COLO668 (cell line): ENCODE measurements at regions not wholly inside any gene's neighbourhood (a gene's known extent, or its start where the extent isn't known, plus 50 kb on each side); places are given as distances from the start of the nearest gene placed in this dataset.
"Not testable (repeated sequence)": the region's sequence is repeated elsewhere in the genome, so short reads cannot be mapped to it uniquely, and the experiment has no call there.

ENCODE experiments used
- DNase-seq: peaks from one replicate; lab custom pipeline; 2025; ENCODE audit not compliant: unreplicated experiment; lab: John Stamatoyannopoulos, UW

DNA sequence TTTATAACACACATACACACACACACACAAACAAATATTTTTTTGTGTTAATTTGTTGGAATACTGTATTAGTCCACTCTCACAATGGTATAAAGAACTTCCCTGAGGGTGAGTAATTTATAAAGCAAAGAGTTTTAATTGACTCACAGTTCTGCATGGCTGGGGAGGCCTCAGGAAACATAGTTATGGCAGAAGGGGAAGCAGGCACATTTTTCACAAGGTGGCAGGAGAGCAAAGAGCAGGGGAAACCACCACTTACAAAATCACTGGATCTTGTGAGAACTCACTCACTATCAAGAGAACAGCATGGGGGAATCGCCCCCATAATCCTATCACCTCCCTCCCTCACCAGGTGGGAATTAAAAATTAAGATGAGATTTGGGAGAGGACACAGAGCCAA is 205.4 kb upstream of the PTPRD start:
- DNase-seq, result no peak

DNA sequence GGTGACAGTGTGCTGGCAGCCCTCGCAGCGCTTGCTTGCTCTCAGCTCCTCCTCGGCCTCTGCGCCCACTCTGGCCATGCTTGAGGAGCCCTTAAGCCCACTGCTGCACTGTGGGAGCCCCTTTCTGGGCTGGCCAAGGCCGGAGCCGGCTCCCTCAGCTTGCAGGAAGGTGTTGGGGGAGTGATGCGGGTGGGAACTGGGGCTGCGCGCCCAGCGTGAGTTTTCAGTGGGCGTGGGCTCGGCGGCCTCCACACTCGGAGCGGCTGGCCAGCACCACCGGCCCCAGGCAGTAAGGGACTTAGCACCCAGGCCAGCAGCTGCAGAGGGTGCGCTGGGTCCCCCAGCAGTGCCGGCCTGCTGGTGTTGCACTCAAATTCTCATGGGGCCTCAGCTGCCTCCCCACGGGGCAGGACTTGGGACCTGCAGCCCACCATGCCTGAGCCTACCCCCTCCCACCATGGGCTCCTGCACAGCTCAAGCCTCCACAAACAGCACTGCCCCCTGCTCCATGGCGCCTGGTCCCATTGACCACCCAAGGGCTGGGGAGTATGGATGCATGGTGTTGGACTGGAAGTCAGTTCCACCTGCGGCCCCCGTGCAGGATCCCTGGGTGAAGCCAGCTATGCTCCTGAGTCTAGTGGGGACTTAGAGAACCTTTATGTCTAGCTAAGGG is 223.1 kb upstream of the PTPRD start:
- DNase-seq, result no peak

DNA sequence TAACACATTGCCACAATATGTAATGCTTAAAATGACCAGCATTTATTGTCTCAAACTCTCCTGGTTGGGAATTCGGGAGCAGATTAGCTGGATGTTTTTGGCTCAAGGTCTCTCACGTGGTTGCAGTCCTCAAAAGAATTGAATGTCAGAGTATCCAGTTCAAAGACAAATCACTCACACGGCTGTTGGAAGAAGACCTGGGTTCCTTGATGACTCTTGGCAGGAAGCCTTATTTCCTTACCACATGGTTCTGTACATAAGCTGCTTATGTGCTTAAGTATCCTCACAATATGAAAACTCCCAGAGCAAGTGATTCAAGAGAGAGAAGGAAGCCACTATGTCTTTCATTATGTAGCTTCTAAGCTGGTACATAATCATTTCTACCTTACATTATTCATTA is 230.3 kb upstream of the PTPRD start:
- DNase-seq, result no peak

DNA sequence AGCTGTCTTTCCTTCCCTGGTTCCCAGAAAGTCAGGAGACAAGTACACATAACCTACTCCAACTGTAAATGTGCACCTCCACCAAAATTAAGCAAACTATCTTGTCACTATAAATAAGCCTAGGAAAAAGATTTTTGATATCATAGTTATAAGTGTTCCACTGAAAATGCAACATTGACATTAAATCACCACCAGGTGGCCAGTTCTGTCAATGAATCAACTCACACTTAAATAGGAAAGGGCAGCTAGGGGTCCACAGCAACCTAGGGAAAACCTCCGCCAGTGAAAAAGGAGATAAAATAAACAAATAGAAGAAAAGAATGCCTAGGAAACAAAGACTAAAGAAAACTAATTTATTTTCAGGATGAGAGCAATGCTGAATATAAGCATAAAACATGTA is 243.0 kb upstream of the PTPRD start:
- no peak for DNase-seq

DNA sequence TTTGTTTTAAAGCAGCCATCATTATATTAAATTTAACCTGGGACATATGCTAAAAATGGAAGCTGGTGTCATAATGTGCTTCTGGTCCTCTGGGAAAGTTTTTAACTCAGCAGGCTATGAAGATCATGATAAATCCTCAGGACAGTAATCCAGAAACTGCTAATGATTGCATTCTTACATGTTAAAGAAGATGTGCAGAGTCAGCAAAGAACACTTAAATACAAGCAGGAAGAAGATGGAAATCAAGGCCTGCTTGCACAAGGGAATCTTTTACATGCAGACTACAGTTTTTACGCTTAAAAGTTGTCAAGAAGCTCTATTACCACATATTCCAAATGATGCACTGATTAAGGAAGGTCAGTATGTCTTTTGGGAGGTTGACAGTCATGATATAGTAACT is 246.0 kb upstream of the PTPRD start:
- no peak for DNase-seq

DNA sequence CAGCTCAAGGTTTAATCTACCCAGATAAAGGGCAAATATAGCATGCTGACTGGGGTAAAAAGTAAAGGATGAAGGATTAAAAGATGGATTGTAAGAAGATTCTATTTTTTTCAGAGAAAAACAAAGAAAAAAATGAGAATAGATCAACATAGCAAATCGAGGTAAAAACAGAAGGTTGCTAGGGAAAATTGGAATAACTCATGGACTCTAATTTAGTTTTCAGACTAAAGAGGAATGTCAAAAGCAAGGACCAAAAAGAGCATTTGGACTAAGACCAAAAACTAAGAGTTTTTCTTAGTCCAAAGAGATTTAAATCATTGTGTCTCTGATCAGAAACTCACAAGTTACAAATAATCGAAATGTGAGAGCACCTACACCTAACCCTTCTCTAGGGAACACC is 250.7 kb upstream of the PTPRD start:
- no peak for DNase-seq

DNA sequence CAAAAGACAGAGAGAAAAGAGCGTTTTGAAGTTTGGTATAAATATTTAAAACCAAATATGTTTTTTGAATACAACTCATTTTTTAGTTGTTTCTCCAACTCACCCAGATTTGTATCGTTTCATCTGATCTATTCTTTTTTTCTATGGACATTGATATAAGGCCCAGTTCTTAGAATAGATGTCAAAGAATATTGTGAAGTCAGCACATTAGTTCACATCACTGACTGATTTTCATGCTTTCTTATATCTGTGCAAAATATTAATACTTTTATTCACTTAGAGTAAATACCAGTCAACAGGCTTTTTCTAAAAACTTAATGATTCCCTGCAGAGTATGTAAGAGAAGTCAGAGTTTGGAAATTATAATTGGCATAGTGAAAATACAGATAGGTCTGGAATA is 254.4 kb upstream of the PTPRD start:
- DNase-seq, result no peak

DNA sequence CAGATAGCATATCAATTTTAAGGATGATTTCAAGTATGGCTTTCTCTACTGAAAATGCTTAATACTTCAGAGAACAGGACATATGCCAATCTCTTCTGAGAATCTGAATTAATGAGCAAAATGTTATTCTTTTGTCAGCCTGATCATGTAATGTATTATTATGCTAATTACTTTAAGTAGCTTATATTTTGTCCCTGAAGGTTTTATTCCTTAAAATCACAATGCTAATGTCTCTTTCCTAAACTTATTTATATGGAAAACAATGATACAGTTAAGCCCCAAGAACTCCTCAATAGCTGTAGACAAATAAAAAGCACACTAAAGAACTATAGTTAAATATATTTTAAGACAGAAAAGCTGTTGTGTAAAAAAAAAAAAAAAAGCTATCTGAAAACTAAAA is 256.9 kb upstream of the PTPRD start:
- no peak for DNase-seq

DNA sequence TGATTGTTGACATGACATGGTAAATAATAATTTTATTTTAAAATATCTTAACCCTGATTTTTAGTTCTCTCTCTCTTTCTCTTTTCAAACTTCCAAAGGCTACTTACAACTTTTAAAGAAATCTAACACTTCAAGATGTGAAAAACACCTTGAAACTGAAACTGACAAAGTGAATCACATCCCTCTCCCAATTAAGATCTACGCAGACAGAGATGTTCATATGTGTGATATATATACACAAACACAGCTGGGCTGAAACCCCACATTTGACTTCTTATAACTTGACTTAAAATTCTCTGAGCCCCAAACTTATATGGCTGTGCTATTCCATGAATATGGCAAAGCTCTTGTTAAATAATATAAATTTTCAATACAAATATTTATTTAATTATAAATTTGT is 261.2 kb upstream of the PTPRD start:
- no peak for DNase-seq

DNA sequence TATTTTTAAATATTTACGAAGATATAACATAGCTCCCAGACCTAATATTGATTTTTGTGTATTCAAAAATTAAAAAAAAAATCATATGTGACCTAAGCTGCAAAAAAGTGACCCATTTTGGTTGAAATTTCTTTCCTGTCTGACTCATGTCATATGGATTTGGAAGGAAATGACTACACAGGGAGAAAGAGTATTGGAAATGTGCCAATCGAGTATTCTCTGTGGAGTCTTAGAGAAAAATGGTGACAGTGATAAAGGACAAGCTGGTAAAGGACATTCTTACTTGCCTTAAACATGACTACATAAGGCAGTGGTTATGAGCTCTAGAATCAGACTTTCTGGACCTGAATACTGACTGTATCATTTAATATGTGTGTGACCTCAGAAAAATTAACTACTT is 262.9 kb upstream of the PTPRD start:
- DNase-seq, result no peak

DNA sequence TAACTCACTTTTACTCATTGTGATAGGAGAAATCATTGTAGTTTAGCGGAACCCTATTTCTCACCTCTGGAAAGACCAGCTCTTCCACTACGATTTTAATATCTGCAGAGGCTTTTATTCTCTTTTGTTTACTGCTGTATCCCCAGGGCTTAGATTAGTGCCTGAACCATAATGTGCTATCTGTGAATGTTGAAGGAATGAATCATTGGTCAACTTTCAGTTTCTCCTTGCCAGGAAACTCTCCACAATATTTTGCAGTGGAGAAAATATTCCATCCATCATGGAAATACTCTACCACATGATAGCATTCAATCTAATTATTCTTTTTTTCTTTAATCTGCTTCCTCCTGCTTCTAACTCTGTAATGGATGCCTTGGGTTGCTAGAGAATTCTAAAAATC is 263.5 kb upstream of the PTPRD start:
- no peak for DNase-seq

DNA sequence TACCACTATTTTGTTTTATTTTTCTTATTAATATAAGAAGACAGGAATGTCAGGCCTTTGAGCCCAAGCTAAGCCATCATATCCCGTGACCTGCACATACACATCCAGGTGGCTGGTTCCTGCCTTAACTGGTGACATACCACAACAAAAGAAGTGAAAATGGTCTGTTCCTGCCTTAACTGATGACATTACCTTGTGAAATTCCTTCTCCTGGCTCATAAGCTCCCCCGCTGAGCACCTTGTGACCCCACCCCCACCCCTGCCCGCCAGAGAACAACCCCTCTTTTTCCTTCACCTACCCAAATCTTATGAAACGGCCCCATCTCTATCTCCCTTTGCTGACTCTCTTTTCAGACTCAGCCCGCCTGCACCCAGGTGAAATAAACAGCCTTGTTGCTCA is 277.5 kb upstream of the PTPRD start:
- not testable (repeated sequence) for DNase-seq

DNA sequence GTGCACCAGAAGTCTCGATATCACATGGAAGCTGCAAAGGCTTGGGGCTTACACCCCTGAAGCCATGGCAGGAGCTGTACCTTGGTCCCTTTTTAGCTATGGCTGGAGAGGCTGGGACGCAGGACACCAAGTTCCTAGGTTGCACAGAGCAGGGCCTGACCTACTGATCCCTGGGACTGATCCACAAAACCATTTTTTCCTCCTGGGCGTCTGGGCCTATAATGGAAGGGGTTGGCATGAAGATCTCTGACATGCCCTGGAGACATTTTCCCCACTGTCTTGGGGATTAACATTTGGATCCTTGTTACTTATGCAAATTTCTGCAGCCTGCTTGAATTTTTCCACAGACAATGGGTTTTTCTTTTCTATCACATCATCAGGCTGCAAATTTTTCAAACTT is 286.7 kb upstream of the PTPRD start:
- DNase-seq, result no peak

DNA sequence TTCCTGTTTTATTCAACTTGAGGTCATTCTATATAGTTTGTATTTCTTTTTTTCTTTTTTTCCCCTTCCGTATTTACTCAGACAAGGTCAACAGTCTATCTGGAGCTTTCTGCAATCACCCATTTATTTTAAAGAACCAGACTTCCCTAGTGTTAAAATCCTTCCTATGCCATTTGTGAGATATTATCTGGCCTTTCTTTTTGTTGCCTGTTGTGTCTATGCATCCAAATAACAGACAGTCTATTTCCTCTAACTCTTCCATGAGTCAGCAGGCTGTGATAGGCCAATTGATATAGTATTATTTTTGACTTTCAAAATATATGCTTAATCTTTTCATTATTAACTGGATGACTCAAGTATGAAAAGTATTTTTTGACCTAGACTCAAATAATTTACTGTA is 291.2 kb upstream of the PTPRD start:
- DNase-seq, result no peak

DNA sequence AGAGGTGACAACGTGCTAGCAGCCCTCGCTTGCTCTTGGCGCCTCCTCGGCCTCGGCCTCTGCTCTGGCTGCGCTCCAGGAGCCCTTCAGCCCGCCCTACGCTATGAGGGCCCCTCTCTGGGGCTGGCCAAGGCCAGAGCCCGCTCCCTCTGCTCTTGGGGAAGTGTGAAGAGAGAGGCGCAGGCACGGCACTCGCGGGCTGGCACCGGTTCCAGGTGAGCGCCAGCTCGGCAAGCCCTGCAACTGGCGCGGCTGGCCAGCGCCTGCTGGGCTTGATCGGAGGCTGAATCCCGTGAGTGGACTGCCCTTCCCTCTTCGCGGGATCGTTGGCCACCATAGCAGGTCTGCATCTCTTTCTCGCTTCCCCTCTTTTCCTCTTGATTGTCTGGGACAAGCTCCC is 298.0 kb upstream of the PTPRD start:
- DNase-seq, result no peak

DNA sequence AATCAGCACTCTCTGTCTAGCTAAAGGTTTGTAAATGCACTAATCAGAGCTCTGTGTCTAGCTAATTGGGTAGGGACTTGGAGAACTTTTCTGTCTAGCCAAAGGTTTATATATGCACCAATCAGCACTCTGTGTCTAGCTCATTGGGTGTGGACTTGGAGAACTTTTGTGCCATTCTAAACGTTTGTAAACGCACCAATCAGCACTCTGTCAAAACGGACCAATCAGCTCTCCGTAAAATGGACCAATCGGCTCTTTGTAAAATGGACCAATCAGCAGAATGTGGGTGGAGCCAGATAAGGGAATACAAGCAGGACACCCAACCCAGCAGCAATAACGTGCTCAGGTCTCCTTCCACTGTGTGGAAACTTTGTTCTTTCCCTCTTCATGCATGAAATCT is 298.6 kb upstream of the PTPRD start:
- no peak for DNase-seq

DNA sequence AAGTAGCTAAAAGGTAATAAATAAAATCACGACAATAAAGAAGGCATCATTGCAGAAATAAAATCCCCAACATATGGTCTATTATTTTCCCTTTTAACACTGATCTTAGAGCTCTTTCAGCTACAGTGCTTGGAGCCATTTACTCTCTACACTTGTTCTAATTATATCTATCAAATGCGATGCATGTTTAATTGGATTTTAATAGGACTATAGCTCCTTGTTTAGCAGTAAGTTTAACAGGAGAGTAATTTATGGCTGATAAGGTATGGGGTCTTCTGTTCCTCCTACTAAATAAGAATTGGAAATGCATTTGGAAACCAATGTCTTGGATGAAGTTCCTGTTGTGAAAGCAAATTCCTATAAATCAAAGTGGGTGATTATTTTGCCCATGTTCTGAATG is 304.2 kb upstream of the PTPRD start:
- no peak for DNase-seq

DNA sequence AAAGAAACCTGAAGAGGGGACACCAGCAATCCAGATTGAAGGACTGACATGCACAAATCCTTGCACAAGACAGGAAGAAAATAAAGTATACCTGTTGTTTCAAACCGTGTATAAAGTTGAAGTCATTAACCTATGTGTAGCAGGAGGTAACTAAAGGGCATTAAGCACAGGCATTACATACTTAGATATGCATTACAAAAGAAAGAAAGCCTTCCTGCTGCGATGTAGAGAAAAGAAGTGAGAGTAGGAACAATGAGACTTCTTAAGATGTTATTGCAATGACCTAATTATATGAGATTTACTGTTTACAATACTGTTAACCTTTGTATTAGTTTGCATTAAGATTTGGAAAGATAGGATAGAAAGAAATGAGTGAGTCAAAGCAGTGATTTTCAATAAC is 308.9 kb upstream of the PTPRD start:
- no peak for DNase-seq

DNA sequence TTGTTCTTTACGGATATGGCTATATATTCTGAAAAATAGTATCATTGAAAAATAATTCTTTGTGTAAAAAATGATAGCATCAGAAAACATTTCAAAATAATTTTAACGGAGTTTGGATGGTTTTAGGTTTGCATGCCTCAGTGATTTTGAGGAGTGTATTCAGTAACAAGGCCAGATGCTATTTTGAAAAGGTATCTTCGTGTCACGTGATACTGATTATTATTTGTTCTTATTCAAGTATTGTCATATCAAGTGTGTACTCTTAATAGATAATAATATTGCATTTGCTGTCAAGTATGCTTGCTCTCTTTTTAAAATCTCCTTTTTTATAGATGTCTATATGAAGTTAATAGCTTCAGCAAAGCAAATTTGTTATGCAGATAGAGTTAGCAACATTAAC is 313.1 kb upstream of the PTPRD start:
- DNase-seq, result no peak

DNA sequence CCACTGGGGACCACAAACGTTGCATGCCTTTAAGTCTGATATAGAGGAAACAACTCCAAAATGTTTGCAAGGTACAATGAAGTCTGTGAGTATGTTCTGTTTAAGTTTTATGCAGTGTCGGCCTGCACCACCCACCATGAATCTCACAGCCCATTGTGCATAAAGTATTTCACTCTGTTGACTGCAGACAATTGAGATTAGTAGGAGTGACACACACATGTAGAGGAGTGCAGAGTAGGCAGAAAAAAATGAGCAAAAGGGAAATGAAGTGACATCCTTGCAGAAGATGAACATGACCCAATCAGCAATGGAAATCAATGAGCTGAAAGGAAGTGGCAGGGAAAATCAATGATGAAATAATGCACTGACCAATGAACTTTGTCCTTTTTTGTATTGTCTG is 315.6 kb upstream of the PTPRD start:
- no peak for DNase-seq

DNA sequence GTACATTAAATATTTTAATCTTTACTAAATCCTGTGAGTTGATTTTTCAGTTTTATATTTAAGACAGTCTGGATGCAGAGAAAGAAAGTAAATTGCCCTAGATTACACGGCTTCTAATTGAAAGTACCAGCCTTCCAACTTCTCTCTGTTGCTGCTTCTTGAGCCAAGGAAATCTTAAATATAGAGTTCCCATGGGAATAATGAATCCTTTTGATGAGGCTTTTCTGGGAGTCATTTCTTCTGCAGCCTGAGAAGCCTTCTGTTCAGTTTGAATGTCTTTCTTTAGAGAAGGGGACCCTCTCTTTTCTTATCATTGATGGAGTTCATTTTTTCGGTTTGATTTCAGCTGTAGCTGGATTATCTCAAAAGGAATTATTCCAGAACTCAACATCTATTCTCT is 317.3 kb upstream of the PTPRD start:
- DNase-seq, result no peak

DNA sequence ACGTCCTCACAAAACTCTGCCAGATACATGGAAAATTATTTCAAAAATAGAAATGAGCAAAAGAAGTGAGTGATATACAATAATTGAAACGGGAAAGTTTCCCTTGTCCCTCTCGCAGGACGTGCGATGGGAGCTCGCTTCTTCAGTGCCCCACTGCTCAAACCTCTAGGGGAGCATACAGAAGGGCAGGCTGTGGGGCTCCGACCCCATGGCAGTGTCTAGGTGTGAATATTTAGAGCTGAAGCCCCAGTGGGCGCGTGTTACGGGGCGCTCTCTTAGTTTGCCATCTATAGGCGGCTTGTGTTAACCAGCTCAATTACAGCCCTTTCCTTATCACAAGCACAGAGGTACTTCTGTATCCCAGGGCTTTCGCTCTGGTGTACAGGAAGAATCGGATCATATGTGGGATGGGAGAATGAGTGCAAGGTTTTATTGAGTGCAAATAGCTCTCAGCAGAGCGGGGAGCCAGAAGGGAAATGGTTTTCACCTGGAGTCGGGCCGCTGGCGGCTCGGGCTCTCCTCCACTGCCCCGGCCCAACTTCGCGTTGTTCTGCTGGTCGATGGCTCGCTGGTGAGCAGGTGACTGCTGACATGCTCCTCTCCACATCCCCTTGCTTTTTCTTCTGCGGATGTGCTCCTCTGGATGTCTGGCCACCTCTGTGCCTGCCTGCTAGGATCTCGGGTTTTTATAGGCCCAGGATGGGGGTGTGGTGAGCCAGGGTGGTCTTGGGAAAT is 334.0 kb upstream of the PTPRD start:
- no peak for DNase-seq

DNA sequence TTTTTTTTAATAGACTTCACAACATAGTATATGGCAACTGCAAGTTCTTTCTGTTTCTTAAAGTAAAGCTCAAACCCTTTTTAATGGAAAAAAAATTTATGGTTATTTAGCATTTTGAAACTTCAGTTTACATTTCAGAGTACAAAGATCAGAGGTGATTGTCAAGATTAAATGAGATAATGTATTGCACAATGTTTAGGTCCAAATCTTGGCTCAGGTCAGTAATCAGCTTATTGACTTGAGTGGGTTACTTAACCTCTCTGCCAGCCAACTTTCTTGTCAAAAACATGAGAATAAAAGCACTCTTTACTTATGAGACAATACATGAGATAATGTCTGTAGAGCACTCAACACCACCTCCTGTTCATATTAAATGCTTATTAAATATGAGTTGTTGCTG is 345.1 kb upstream of the PTPRD start:
- DNase-seq, result no peak
